MM.1S (cell line): ENCODE measurements at regions not wholly inside any gene's neighbourhood (a gene's known extent, or its start where the extent isn't known, plus 50 kb on each side); places are given as distances from the start of the nearest gene placed in this dataset.

ENCODE experiments used
- DNase-seq: peaks from one replicate; pipeline ENCODE4 v3.0.0-alpha.2; 2015
- H2AFZ ChIP-seq: fragments of 300-600 bp; sonication (generic); 2 replicates; pipeline ENCODE4 v1.6.0; 2016; ENCODE audit warnings: antibody characterized with exemption, low read length
- H3F3A ChIP-seq: fragments of 300-600 bp; sonication (generic); 2 replicates; pipeline ENCODE4 v1.6.1; 2016; ENCODE audit warnings: mild to moderate bottlenecking, antibody characterized with exemption, low read length, moderate library complexity, mixed read lengths; ENCODE audit not compliant: insufficient read depth
- H3K27ac ChIP-seq: fragments of 300-600 bp; sonication (generic); 2 replicates; pipeline ENCODE4 v1.5.1; 2016; ENCODE audit warnings: mild to moderate bottlenecking, low read length
- H3K27me3 ChIP-seq: fragments of 300-600 bp; sonication (generic); replicated peaks from 2 replicates; pipeline ENCODE4 v1.6.0; 2016; ENCODE audit warnings: low read length; ENCODE audit not compliant: insufficient read depth
- H3K36me3 ChIP-seq: fragments of 300-600 bp; sonication (generic); replicated peaks from 2 replicates; pipeline ENCODE4 v1.6.1; 2016; ENCODE audit warnings: mild to moderate bottlenecking, low read length, mixed read lengths; ENCODE audit not compliant: insufficient read depth
- H3K4me1 ChIP-seq: fragments of 300-600 bp; sonication (generic); 2 replicates; pipeline ENCODE4 v1.6.1; 2016; ENCODE audit warnings: low read length, mixed read lengths
- H3K4me2 ChIP-seq: fragments of 300-600 bp; sonication (generic); 2 replicates; pipeline ENCODE4 v1.6.0; 2016; ENCODE audit warnings: low read depth, low read length
- H3K4me3 ChIP-seq: fragments of 300-600 bp; sonication (generic); 2 replicates; pipeline ENCODE4 v1.5.1; 2016; ENCODE audit warnings: low read length, mixed read lengths
- H3K79me2 ChIP-seq: fragments of 300-600 bp; sonication (generic); 2 replicates; pipeline ENCODE4 v1.6.1; 2016; ENCODE audit warnings: mixed run types, low read length, mixed read lengths
- H3K9ac ChIP-seq: fragments of 300-600 bp; sonication (generic); 2 replicates; pipeline ENCODE4 v1.6.1; 2016; ENCODE audit warnings: low read length, mixed read lengths
- H3K9me2 ChIP-seq: fragments of 300-600 bp; sonication (generic); replicated peaks from 2 replicates; pipeline ENCODE4 v1.6.1; 2016; ENCODE audit warnings: mild to moderate bottlenecking, low read length, mixed read lengths; ENCODE audit not compliant: insufficient read depth
- H3K9me3 ChIP-seq: fragments of 300-600 bp; sonication (generic); replicated peaks from 2 replicates; pipeline ENCODE4 v1.6.1; 2016; ENCODE audit warnings: mild to moderate bottlenecking, low read length, mixed read lengths; ENCODE audit not compliant: insufficient read depth
- H4K20me1 ChIP-seq: fragments of 300-600 bp; sonication (generic); 2 replicates; pipeline ENCODE4 v1.6.1; 2016; ENCODE audit warnings: mild to moderate bottlenecking, low read length, moderate library complexity, mixed read lengths; ENCODE audit not compliant: insufficient read depth
- CTCF ChIP-seq: fragments of 300-600 bp; sonication (generic); IDR thresholded peaks from 2 replicates; pipeline ENCODE4 v1.5.1; 2016; ENCODE audit warnings: antibody characterized with exemption, low read length, mixed read lengths
- EZH2 ChIP-seq: fragments of 300-600 bp; sonication (generic); optimal IDR thresholded peaks from 2 replicates; pipeline ENCODE3; 2017; ENCODE audit warnings: low read depth, mild to moderate bottlenecking, antibody characterized with exemption, low read length, mixed read lengths
- EZH2phosphoT487 ChIP-seq: fragments of 300-600 bp; sonication (generic); IDR thresholded peaks from 2 replicates; pipeline ENCODE4 v1.6.1; 2018; ENCODE audit warnings: antibody characterized with exemption, low read length

- no peak overlapping the region for H3K4me3 ChIP-seq
- no peaks in the 10 kb centered on the region for H3F3A ChIP-seq
- no peaks in the 10 kb centered on the region for H3K36me3 ChIP-seq
- H3K9me2 ChIP-seq: no peaks in the 10 kb centered on the region
- H2AFZ ChIP-seq: no peak overlapping the region
- H3K9ac ChIP-seq: no peak overlapping the region
- H4K20me1 ChIP-seq: no peaks in the 10 kb centered on the region
- no peaks in the 10 kb centered on the region for H3K79me2 ChIP-seq
- TF ChIP-seq EZH2phosphoT487: no peak
- TF ChIP-seq CTCF: no peak
- TF ChIP-seq EZH2: no peak
- no peaks in the 10 kb centered on the region for H3K9me3 ChIP-seq
- no peaks in the 10 kb centered on the region for H3K27me3 ChIP-seq
- H3K4me1 ChIP-seq: no peaks in the 10 kb centered on the region
- no peak overlapping the region for H3K27ac ChIP-seq
- no peak for DNase-seq
- no peak overlapping the region for H3K4me2 ChIP-seq
Measured at GRCh38 chr1:56170784-56171320, 408.5 kb downstream of the PLPP3 start.

- Histone ChIP-seq H3K27ac (no peak overlapping the region), H3K4me2 (no peak overlapping the region), H3K9me2 (no peaks in the 10 kb centered on the region), H3F3A (no peaks in the 10 kb centered on the region), H3K9ac (no peak overlapping the region), H2AFZ (no peak overlapping the region), H3K9me3 (no peaks in the 10 kb centered on the region), H3K4me3 (no peak overlapping the region), H3K4me1 (no peaks in the 10 kb centered on the region), H4K20me1 (no peaks in the 10 kb centered on the region), H3K36me3 (no peaks in the 10 kb centered on the region), H3K27me3 (no peaks in the 10 kb centered on the region), H3K79me2 (no peaks in the 10 kb centered on the region)
- no peak for DNase-seq
- no peak for TF ChIP-seq EZH2
- TF ChIP-seq CTCF: no peak
- TF ChIP-seq EZH2phosphoT487: no peak
Measured at GRCh38 chr1:56169856-56170255, 409.5 kb downstream of the PLPP3 start.

GRCh38 chr1:56168176-56168575 is 411.2 kb downstream of the PLPP3 start:
- Histone ChIP-seq H3K9ac (no peak overlapping the region), H4K20me1 (no peaks in the 10 kb centered on the region), H3K9me3 (no peaks in the 10 kb centered on the region), H3K36me3 (no peaks in the 10 kb centered on the region), H3K27me3 (no peaks in the 10 kb centered on the region), H3K4me2 (no peak overlapping the region), H3K27ac (no peak overlapping the region), H3K4me3 (no peak overlapping the region), H2AFZ (no peak overlapping the region), H3K79me2 (no peaks in the 10 kb centered on the region), H3K4me1 (no peaks in the 10 kb centered on the region), H3K9me2 (no peaks in the 10 kb centered on the region), H3F3A (no peaks in the 10 kb centered on the region)
- DNase-seq: no peak
- TF ChIP-seq EZH2 (no peak), CTCF (no peak), EZH2phosphoT487 (no peak)
